ENCODE measurements at regions not wholly inside any gene's neighbourhood (a gene's known extent, or its start where the extent isn't known, plus 50 kb on each side); places are given as distances from the start of the nearest gene placed in this dataset.

- Histone ChIP-seq H3F3A (ENCODE audit: insufficient read depth) (no peaks in the 10 kb centered on the region), H3K9me3 (ENCODE audit: insufficient read depth, low read length) (no peaks in the 10 kb centered on the region), H3K79me2 (ENCODE audit: insufficient read depth, low read length) (no peaks in the 10 kb centered on the region), H3K9me2 (replicated peaks; ENCODE audit: insufficient read depth, low read length) (no peaks in the 10 kb centered on the region), H3K4me3 (ENCODE audit: insufficient read depth, low read length, poor library complexity, severe bottlenecking) (no peak overlapping the region), H3K27me3 (ENCODE audit: low read length) (no peaks in the 10 kb centered on the region), H3K27ac (ENCODE audit: low read depth, low read length) (no peak overlapping the region), H4K20me1 (ENCODE audit: low read depth, low read length) (no peaks in the 10 kb centered on the region), H3K9ac (ENCODE audit: low read length) (no peak overlapping the region), H2AFZ (ENCODE audit: low read depth, low read length, severe bottlenecking) (no peak overlapping the region), H3K36me3 (ENCODE audit: low read length) (no peaks in the 10 kb centered on the region), H3K4me2 (ENCODE audit: low read depth, low read length, poor library complexity, severe bottlenecking) (no peak overlapping the region)
- TF ChIP-seq EZH2phosphoT487 (conservative IDR thresholded peaks at IDR 0.05; ENCODE audit: low read length) = no peak
- no peak for TF ChIP-seq CTCF (IDR thresholded peaks at IDR 0.05; ENCODE audit: insufficient read depth, low read length, poor library complexity, severe bottlenecking)
Observed at GRCh38 chr2:118604371-118604770, 243.1 kb downstream of the EN1 start.

GRCh38 chr2:118599141-118599540 is 248.3 kb downstream of the EN1 start:
- H3K27ac ChIP-seq (ENCODE audit: low read depth, low read length) = no peak overlapping the region
- TF ChIP-seq CTCF (IDR thresholded peaks at IDR 0.05; ENCODE audit: insufficient read depth, low read length, poor library complexity, severe bottlenecking) (no peak), EZH2phosphoT487 (conservative IDR thresholded peaks at IDR 0.05; ENCODE audit: low read length) (no peak)
- no peaks in the 10 kb centered on the region for H3K9me3 ChIP-seq (ENCODE audit: insufficient read depth, low read length)
- H3K4me3 ChIP-seq (ENCODE audit: insufficient read depth, low read length, poor library complexity, severe bottlenecking) = no peak overlapping the region
- H3K27me3 ChIP-seq (ENCODE audit: low read length) = no peaks in the 10 kb centered on the region
- H3K4me2 ChIP-seq (ENCODE audit: low read depth, low read length, poor library complexity, severe bottlenecking) = no peak overlapping the region
- H3K79me2 ChIP-seq (ENCODE audit: insufficient read depth, low read length) = no peaks in the 10 kb centered on the region
- no peak overlapping the region for H2AFZ ChIP-seq (ENCODE audit: low read depth, low read length, severe bottlenecking)
- H3K9ac ChIP-seq (ENCODE audit: low read length) = no peak overlapping the region
- H3K36me3 ChIP-seq (ENCODE audit: low read length) = no peaks in the 10 kb centered on the region
- no peaks in the 10 kb centered on the region for H3K9me2 ChIP-seq (replicated peaks; ENCODE audit: insufficient read depth, low read length)
- H3F3A ChIP-seq (ENCODE audit: insufficient read depth) = no peaks in the 10 kb centered on the region
- H4K20me1 ChIP-seq (ENCODE audit: low read depth, low read length) = no peaks in the 10 kb centered on the region

GRCh38 chr2:118596620-118597019 is 250.8 kb downstream of the EN1 start:
- Histone ChIP-seq H3K36me3 (ENCODE audit: low read length) (no peaks in the 10 kb centered on the region), H3K9ac (ENCODE audit: low read length) (no peak overlapping the region), H3K27ac (ENCODE audit: low read depth, low read length) (no peak overlapping the region), H3K4me2 (ENCODE audit: low read depth, low read length, poor library complexity, severe bottlenecking) (no peak overlapping the region), H2AFZ (ENCODE audit: low read depth, low read length, severe bottlenecking) (no peak overlapping the region), H3F3A (ENCODE audit: insufficient read depth) (no peaks in the 10 kb centered on the region), H4K20me1 (ENCODE audit: low read depth, low read length) (no peaks in the 10 kb centered on the region), H3K9me2 (replicated peaks; ENCODE audit: insufficient read depth, low read length) (no peaks in the 10 kb centered on the region), H3K4me3 (ENCODE audit: insufficient read depth, low read length, poor library complexity, severe bottlenecking) (no peak overlapping the region), H3K9me3 (ENCODE audit: insufficient read depth, low read length) (no peaks in the 10 kb centered on the region), H3K27me3 (ENCODE audit: low read length) (no peaks in the 10 kb centered on the region), H3K79me2 (ENCODE audit: insufficient read depth, low read length) (no peaks in the 10 kb centered on the region)
- no peak for TF ChIP-seq CTCF (IDR thresholded peaks at IDR 0.05; ENCODE audit: insufficient read depth, low read length, poor library complexity, severe bottlenecking)
- TF ChIP-seq EZH2phosphoT487 (conservative IDR thresholded peaks at IDR 0.05; ENCODE audit: low read length) = no peak

Data from SU-DHL-6 (cell line).